Astrocyte of the spinal cord (primary cell): ENCODE measurements at regions not wholly inside any gene's neighbourhood (a gene's known extent, or its start where the extent isn't known, plus 50 kb on each side); places are given as distances from the start of the nearest gene placed in this dataset.

ENCODE experiments used
- DNase-seq: peaks from one replicate; pipeline ENCODE4 v3.0.0; 2011; ENCODE audit warnings: low read depth, low spot score
- H3K4me3 ChIP-seq: 2 replicates; pipeline ENCODE4 v1.5.1; 2011; ENCODE audit warnings: low read depth, mild to moderate bottlenecking, low read length, moderate library complexity
- in situ Hi-C: cut with HindIII; loops from 2 replicates; pipeline ENCODE4 v1.10.0; 2017; ENCODE audit warnings: low sequenced_read_pairs
- TF ChIP-seq, protein P1 (sequence below): IDR thresholded peaks from 2 replicates; pipeline ENCODE4 v1.5.1; 2012; ENCODE audit warnings: low read depth, mild to moderate bottlenecking, low read length, inconsistent platforms

DNA sequence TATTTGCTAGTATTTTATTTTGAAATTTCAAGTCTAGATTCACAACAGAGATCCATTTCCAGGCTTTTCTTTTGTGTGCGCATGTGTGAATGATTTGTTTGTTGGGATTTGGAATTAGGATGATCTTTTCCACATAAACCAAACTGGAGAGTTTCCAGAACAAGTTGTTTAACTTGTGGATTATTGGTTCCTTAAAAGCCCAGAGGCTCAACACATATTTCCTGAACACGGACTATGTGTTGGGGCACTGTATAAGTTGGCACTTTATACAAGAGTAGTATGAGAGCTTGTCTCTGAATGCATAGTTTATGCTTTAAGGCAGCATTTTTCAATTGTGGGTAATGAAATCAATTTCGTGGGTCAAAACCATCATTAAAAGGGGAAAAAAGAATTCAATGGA lies 67.3 kb upstream of the FUT8 start:
- no peak overlapping the region for H3K4me3 ChIP-seq
- DNase-seq, result no peak
- in situ Hi-C loops, result no loop called here
- TF ChIP-seq, protein P1, sequence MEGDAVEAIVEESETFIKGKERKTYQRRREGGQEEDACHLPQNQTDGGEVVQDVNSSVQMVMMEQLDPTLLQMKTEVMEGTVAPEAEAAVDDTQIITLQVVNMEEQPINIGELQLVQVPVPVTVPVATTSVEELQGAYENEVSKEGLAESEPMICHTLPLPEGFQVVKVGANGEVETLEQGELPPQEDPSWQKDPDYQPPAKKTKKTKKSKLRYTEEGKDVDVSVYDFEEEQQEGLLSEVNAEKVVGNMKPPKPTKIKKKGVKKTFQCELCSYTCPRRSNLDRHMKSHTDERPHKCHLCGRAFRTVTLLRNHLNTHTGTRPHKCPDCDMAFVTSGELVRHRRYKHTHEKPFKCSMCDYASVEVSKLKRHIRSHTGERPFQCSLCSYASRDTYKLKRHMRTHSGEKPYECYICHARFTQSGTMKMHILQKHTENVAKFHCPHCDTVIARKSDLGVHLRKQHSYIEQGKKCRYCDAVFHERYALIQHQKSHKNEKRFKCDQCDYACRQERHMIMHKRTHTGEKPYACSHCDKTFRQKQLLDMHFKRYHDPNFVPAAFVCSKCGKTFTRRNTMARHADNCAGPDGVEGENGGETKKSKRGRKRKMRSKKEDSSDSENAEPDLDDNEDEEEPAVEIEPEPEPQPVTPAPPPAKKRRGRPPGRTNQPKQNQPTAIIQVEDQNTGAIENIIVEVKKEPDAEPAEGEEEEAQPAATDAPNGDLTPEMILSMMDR, result no peak

DNA sequence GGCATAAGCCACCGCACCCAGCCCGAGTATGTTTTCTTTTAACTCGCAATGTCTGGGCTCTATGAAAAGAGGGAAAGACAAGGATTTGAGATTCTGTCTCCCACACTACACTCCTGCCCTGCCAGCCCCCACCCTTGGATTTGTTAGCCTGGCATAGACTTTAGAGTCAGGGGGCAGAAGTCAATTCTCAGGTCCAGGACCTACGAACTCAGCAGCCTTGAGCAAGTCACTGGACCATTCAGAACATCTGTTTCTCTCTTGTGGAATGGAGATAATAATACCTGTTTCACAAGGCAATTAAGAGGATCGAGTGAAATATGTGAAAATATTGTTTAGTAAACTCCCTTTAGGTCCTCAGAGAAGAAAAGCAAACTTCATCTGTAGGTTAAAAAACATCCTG lies 66.1 kb upstream of the FUT8 start:
- in situ Hi-C loops, result no loop called here
- no peak for DNase-seq
- H3K4me3 ChIP-seq, result no peak overlapping the region
- TF ChIP-seq, protein P1, result no peak

DNA sequence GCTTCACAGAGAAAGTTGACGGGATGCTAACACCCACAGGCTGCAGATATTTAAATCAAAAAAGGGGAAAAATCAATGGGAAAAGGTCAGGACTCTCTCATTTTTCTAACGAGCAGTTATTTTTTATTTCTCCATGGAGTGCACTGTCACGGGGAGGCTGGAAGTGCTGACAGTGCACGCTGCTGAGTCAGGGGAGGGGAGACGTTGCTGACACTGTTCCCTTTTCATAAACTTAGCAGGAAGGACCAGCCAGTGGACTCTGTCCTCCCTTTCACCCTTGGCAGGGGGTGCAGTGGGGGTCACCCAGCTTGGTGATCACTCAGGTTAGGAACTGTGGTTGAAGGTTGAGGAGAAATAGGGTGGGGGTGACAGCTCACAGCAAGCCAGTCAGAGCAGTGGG lies 65.6 kb upstream of the FUT8 start:
- no peak overlapping the region for H3K4me3 ChIP-seq
- no peak for DNase-seq
- in situ Hi-C loops, result no loop called here
- TF ChIP-seq, protein P1, result no peak

DNA sequence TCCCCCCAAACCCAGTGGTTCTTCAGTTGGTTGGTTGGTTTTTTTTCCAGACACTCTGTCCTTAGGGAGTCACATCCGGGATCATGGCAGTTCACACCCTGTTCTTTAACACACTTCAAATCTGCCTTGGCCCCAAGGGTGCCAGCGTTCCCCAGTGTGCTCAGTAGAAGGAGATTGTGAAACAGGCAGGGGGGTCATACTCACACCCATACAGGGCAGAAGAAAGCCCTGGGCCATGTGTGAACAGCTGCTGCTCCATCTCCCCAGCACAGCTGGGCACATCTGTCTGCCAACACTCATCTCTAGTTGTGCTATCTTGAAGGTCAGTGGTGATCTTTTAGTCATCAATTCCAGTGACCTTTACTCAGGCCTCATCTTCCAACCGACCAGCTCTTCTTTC lies 64.4 kb upstream of the FUT8 start:
- DNase-seq, result no peak

DNA sequence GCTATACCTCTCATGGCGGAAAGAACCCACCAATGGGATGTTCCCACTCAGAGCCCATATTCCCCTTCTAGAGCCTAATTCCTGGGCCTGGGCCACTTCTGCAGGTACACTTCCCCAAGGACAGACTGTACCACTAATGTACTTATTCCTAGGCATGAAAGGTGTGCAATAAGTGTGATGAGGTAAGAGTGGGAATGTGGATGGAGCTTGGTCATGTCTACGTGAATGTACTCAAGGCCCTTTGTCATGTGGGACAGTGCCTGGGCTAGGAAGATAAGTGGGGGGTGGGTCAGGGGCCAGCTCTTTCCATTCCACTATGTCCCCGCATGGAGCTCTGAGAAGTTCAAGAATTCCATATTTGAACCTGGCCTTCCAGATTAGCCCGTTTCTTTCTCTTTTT lies 63.4 kb upstream of the FUT8 start:
- no peak overlapping the region for H3K4me3 ChIP-seq
- TF ChIP-seq, protein P1, result no peak
- no peak for DNase-seq
- in situ Hi-C loops, result no loop called here

More for the DNA sequence above, 64.4 kb upstream of the FUT8 start:
- in situ Hi-C loops, result no loop called here
- TF ChIP-seq, protein P1, result no peak
- no peak overlapping the region for H3K4me3 ChIP-seq

DNA sequence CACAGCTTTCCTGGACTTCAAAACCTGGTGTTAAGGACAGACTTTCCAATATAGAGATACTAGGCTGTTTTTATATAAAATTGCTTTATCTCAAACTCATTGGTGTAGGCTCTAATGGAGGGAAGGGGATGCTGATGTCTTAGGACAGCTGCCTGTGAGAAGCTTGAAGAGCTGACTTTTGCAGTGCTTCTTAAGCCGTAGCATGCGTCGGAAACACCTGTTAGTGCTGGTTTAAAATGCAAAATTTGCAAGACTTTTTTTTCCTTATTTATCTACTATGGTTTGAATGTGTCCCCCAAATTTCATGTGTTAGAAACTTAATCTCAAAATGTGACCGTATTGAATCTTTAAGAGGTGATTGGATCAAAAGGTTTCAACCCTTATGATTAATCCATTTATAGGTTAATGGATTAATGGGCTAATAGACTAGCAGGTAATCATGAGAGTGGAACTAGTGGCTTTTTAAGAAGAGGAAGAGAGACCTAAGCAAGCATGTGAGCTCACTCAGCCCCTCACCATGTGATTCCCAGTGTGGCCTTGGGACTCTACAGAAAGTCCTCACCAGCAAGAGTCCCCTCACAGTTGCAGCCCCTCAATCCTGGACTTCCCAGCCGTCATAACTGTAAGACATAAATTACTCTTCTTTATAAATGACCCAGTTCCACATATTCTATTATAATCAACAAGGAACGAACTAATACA lies 60.9 kb upstream of the FUT8 start:
- TF ChIP-seq, protein P1, result no peak
- no peak for DNase-seq
- in situ Hi-C loops, result no loop called here
- H3K4me3 ChIP-seq, result no peak overlapping the region
